Medulla oblongata (tissue), 1 donor: ENCODE measurements at regions not wholly inside any gene's neighbourhood (a gene's known extent, or its start where the extent isn't known, plus 50 kb on each side); places are given as distances from the start of the nearest gene placed in this dataset.
"Not testable (repeated sequence)": the region's sequence is repeated elsewhere in the genome, so short reads cannot be mapped to it uniquely, and the experiment has no call there.

Source experiments
- DNase-seq: peaks from one replicate; pipeline ENCODE4 v3.0.0-alpha.2; 2015; ENCODE audit errors: extremely low spot score

- DNase-seq = no peak
Measured at GRCh38 chr9:29212397-29213387, 1639.4 kb upstream of the C9orf72 start.

GRCh38 chr9:29213417-29214153 lies 1640.3 kb upstream of the C9orf72 start, which contains the start of gene LINGO2:
LINGO2 (minus strand) TSS chr9:29213601.
- no peak for DNase-seq

- DNase-seq = no peak
Measured at GRCh38 chr9:29214154-29214689, 1640.9 kb upstream of the C9orf72 start.

- DNase-seq = no peak
Measured at GRCh38 chr9:29214690-29215253, 1641.5 kb upstream of the C9orf72 start.

- DNase-seq = no peak
Measured at GRCh38 chr9:29217966-29218365, 1644.7 kb upstream of the C9orf72 start.

- DNase-seq = no peak
Measured at GRCh38 chr9:29220596-29221251, 1647.4 kb upstream of the C9orf72 start.

- DNase-seq = no peak
Measured at GRCh38 chr9:29228558-29228957, 1655.3 kb upstream of the C9orf72 start.

GRCh38 chr9:29230931-29231330 lies 1657.7 kb upstream of the C9orf72 start:
- DNase-seq = no peak

GRCh38 chr9:29233193-29233592 lies 1659.9 kb upstream of the C9orf72 start:
- no peak for DNase-seq

- DNase-seq = no peak
Measured at GRCh38 chr9:29241320-29241719, 1668.0 kb upstream of the C9orf72 start.

GRCh38 chr9:29245351-29245750 lies 1672.1 kb upstream of the C9orf72 start:
- DNase-seq = no peak

- DNase-seq = not testable (repeated sequence)
Measured at GRCh38 chr9:29270400-29270799, 1697.1 kb upstream of the C9orf72 start.

GRCh38 chr9:29282121-29282520 lies 1708.8 kb upstream of the C9orf72 start:
- no peak for DNase-seq

- DNase-seq = peak; percentile 22
Measured at GRCh38 chr9:29285818-29286217, 1712.5 kb upstream of the C9orf72 start.

GRCh38 chr9:29289365-29289764 lies 1716.1 kb upstream of the C9orf72 start:
- no peak for DNase-seq

GRCh38 chr9:29290516-29290915 lies 1717.2 kb upstream of the C9orf72 start:
- no peak for DNase-seq

GRCh38 chr9:29297592-29297991 lies 1724.3 kb upstream of the C9orf72 start:
- DNase-seq = no peak

GRCh38 chr9:29311221-29311620 lies 1737.9 kb upstream of the C9orf72 start:
- DNase-seq = no peak

- no peak for DNase-seq
Measured at GRCh38 chr9:29312327-29312726, 1739.0 kb upstream of the C9orf72 start.

- no peak for DNase-seq
Measured at GRCh38 chr9:29319736-29320513, 1746.6 kb upstream of the C9orf72 start.

- no peak for DNase-seq
Measured at GRCh38 chr9:29322240-29322639, 1749.0 kb upstream of the C9orf72 start.
